Mesendoderm (in vitro differentiated cells): ENCODE measurements at regions not wholly inside any gene's neighbourhood (a gene's known extent, or its start where the extent isn't known, plus 50 kb on each side); places are given as distances from the start of the nearest gene placed in this dataset.

ENCODE experiments used
- DNase-seq: peaks from one replicate; pipeline ENCODE4 v3.0.0; 2013
- H2AK5ac ChIP-seq: 2 replicates; pipeline ENCODE4 v1.6.1; 2013; ENCODE audit warnings: low read length, inconsistent platforms
- H2BK120ac ChIP-seq: 2 replicates; pipeline ENCODE4 v1.6.1; 2013; ENCODE audit warnings: low read depth, mild to moderate bottlenecking, low read length, moderate library complexity, mixed read lengths
- H2BK15ac ChIP-seq: replicated peaks from 2 replicates; pipeline ENCODE4 v1.6.1; 2013; ENCODE audit warnings: low read depth, mild to moderate bottlenecking, moderate library complexity
- H2BK5ac ChIP-seq: 2 replicates; pipeline ENCODE4 v1.6.1; 2013; ENCODE audit warnings: low read length, inconsistent platforms
- H3K18ac ChIP-seq: 2 replicates; pipeline ENCODE4 v1.6.1; 2013; ENCODE audit warnings: mild to moderate bottlenecking, low read length, mixed read lengths
- H3K23ac ChIP-seq: one replicate; pipeline ENCODE4 v1.6.1; 2013; ENCODE audit warnings: low read length
- H3K27ac ChIP-seq: 2 replicates; pipeline ENCODE4 v1.5.1; 2013; ENCODE audit warnings: low read depth, mild to moderate bottlenecking, inconsistent platforms, low read length, moderate library complexity
- H3K27me3 ChIP-seq: 2 replicates; pipeline ENCODE4 v1.6.1; 2013; ENCODE audit warnings: low read length, control low read depth, mild to moderate bottlenecking, inconsistent platforms; ENCODE audit not compliant: insufficient read depth, poor library complexity
- H3K36me3 ChIP-seq: 2 replicates; pipeline ENCODE4 v1.6.1; 2013; ENCODE audit warnings: low read length, inconsistent platforms; ENCODE audit not compliant: control insufficient read depth, insufficient read depth
- H3K4ac ChIP-seq: one replicate; pipeline ENCODE4 v1.6.1; 2013; ENCODE audit warnings: low read depth, mild to moderate bottlenecking, low read length, moderate library complexity
- H3K4me1 ChIP-seq: 2 replicates; pipeline ENCODE4 v1.6.1; 2013; ENCODE audit warnings: low read depth, low read length, inconsistent platforms; ENCODE audit not compliant: control insufficient read depth
- H3K4me2 ChIP-seq: 2 replicates; pipeline ENCODE4 v1.6.1; 2013; ENCODE audit warnings: low read length
- H3K4me3 ChIP-seq: 2 replicates; pipeline ENCODE4 v1.5.1; 2013; ENCODE audit warnings: mild to moderate bottlenecking, low read length
- H3K56ac ChIP-seq: one replicate; pipeline ENCODE4 v1.6.1; 2013; ENCODE audit warnings: low read length
- H3K79me1 ChIP-seq: 2 replicates; pipeline ENCODE4 v1.6.1; 2013; ENCODE audit warnings: low read length, inconsistent platforms
- H3K79me2 ChIP-seq: 2 replicates; pipeline ENCODE4 v1.6.1; 2013; ENCODE audit warnings: mild to moderate bottlenecking, low read length; ENCODE audit not compliant: control insufficient read depth, insufficient read depth
- H3K9ac ChIP-seq: 2 replicates; pipeline ENCODE4 v1.6.1; 2013; ENCODE audit warnings: low read length, inconsistent platforms
- H4K5ac ChIP-seq: one replicate; pipeline ENCODE4 v1.6.1; 2013; ENCODE audit warnings: low read length
- H4K8ac ChIP-seq: one replicate; pipeline ENCODE4 v1.6.1; 2013; ENCODE audit warnings: low read depth, mild to moderate bottlenecking, control low read depth, low read length, moderate library complexity
- WGBS: extraction: QIAGEN DNeasy Blood & Tissue Kit; methylation state at CpG from one replicate; pipeline ENCODE4 v1.1.7; 2013; ENCODE audit warnings: low lambda C conversion rate, missing lambda C conversion rate; ENCODE audit not compliant: insufficient coverage; ENCODE audit errors: extremely low coverage; 5-methylcytosine and 5-hydroxymethylcytosine counted together

- Histone ChIP-seq H3K4me1 (peaks cover 2% of the 10 kb centered on the region), H3K9ac (no peak overlapping the region), H2AK5ac (no peak overlapping the region), H2BK15ac (no peak overlapping the region), H3K27me3 (no peaks in the 10 kb centered on the region), H3K18ac (no peak overlapping the region), H3K4me3 (no peak overlapping the region), H3K4me2 (no peak overlapping the region), H3K27ac (no peak overlapping the region), H3K4ac (no peak overlapping the region), H3K36me3 (no peaks in the 10 kb centered on the region), H2BK5ac (no peak overlapping the region), H4K8ac (no peak overlapping the region), H2BK120ac (no peak overlapping the region), H3K79me1 (no peaks in the 10 kb centered on the region), H3K79me2 (no peaks in the 10 kb centered on the region), H3K23ac (no peak overlapping the region), H3K56ac (no peak overlapping the region), H4K5ac (no peak overlapping the region)
- DNase-seq, result no peak
Observed at GRCh38 chr2:20507711-20508110, 60.8 kb downstream of the RHOB start.

GRCh38 chr2:20509301-20509769 lies 62.5 kb downstream of the RHOB start:
- Histone ChIP-seq H4K8ac (no peak overlapping the region), H2BK5ac (no peak overlapping the region), H3K4me3 (no peak overlapping the region), H3K79me1 (no peaks in the 10 kb centered on the region), H3K27ac (no peak overlapping the region), H3K4ac (no peak overlapping the region), H3K9ac (no peak overlapping the region), H2BK15ac (no peak overlapping the region), H2BK120ac (no peak overlapping the region), H3K56ac (peak overlapping the region; percentile 17), H3K27me3 (no peaks in the 10 kb centered on the region), H3K4me1 (peaks cover 2% of the 10 kb centered on the region), H3K23ac (no peak overlapping the region), H3K4me2 (no peak overlapping the region), H4K5ac (no peak overlapping the region), H3K79me2 (no peaks in the 10 kb centered on the region), H3K36me3 (no peaks in the 10 kb centered on the region), H2AK5ac (peak overlapping the region; percentile 14), H3K18ac (no peak overlapping the region)
- no peak for DNase-seq
- WGBS, result no CpG with 5 or more reads among the region's 6 CpGs

GRCh38 chr2:20509770-20510490 lies 63.1 kb downstream of the RHOB start:
- no peak overlapping the region for H3K4ac ChIP-seq
- H3K27me3 ChIP-seq, result no peaks in the 10 kb centered on the region
- H4K5ac ChIP-seq, result no peak overlapping the region
- no peak overlapping the region for H3K4me3 ChIP-seq
- no peak overlapping the region for H2BK5ac ChIP-seq
- H3K18ac ChIP-seq, result peak overlapping the region; percentile 29
- no peak overlapping the region for H4K8ac ChIP-seq
- no peak overlapping the region for H2BK120ac ChIP-seq
- no peaks in the 10 kb centered on the region for H3K79me1 ChIP-seq
- H3K4me2 ChIP-seq, result no peak overlapping the region
- H3K23ac ChIP-seq, result no peak overlapping the region
- H2AK5ac ChIP-seq, result no peak overlapping the region
- peak; percentile 92 for DNase-seq
- H3K4me1 ChIP-seq, result peaks cover 2% of the 10 kb centered on the region
- H3K56ac ChIP-seq, result peak overlapping the region; percentile 72
- H3K36me3 ChIP-seq, result no peaks in the 10 kb centered on the region
- no peaks in the 10 kb centered on the region for H3K79me2 ChIP-seq
- no peak overlapping the region for H3K9ac ChIP-seq
- no peak overlapping the region for H3K27ac ChIP-seq
- H2BK15ac ChIP-seq, result no peak overlapping the region
- no CpG with 5 or more reads among the region's 15 CpGs for WGBS

GRCh38 chr2:20511130-20511529 lies 64.3 kb downstream of the RHOB start:
- Histone ChIP-seq H3K23ac (no peak overlapping the region), H3K79me2 (no peaks in the 10 kb centered on the region), H4K5ac (no peak overlapping the region), H2BK5ac (no peak overlapping the region), H3K4ac (no peak overlapping the region), H3K4me2 (no peak overlapping the region), H2AK5ac (no peak overlapping the region), H2BK15ac (no peak overlapping the region), H2BK120ac (no peak overlapping the region), H3K27me3 (no peaks in the 10 kb centered on the region), H3K56ac (no peak overlapping the region), H3K36me3 (no peaks in the 10 kb centered on the region), H3K79me1 (no peaks in the 10 kb centered on the region), H3K18ac (no peak overlapping the region), H3K4me3 (no peak overlapping the region), H3K4me1 (peaks cover 2% of the 10 kb centered on the region), H4K8ac (no peak overlapping the region), H3K27ac (no peak overlapping the region), H3K9ac (no peak overlapping the region)
- DNase-seq, result no peak
- no CpG with 5 or more reads among the region's 5 CpGs for WGBS

- no CpG with 5 or more reads among the region's 11 CpGs for WGBS
- no peak overlapping the region for H3K23ac ChIP-seq
Observed at GRCh38 chr2:20512061-20512605, 65.3 kb downstream of the RHOB start.

GRCh38 chr2:20513946-20514345 lies 67.1 kb downstream of the RHOB start:
- Histone ChIP-seq H3K4me3 (no peak overlapping the region), H3K36me3 (no peaks in the 10 kb centered on the region), H3K18ac (no peak overlapping the region), H3K9ac (no peak overlapping the region), H3K23ac (no peak overlapping the region), H2BK5ac (no peak overlapping the region), H2AK5ac (peak overlapping the region; percentile 49), H4K8ac (no peak overlapping the region), H3K79me1 (no peaks in the 10 kb centered on the region), H3K4me2 (no peak overlapping the region), H2BK15ac (no peak overlapping the region), H3K56ac (no peak overlapping the region), H3K27me3 (no peaks in the 10 kb centered on the region), H2BK120ac (no peak overlapping the region), H3K79me2 (no peaks in the 10 kb centered on the region), H4K5ac (no peak overlapping the region), H3K4ac (no peak overlapping the region), H3K27ac (no peak overlapping the region), H3K4me1 (no peaks in the 10 kb centered on the region)
- DNase-seq, result no peak
- no CpG with 5 or more reads among the region's 7 CpGs for WGBS

More at GRCh38 chr2:20512061-20512605, 65.3 kb downstream of the RHOB start:
- Histone ChIP-seq H2BK5ac (no peak overlapping the region), H2BK15ac (no peak overlapping the region), H3K36me3 (no peaks in the 10 kb centered on the region), H4K8ac (no peak overlapping the region), H3K4me1 (no peaks in the 10 kb centered on the region), H3K79me1 (no peaks in the 10 kb centered on the region), H3K27ac (no peak overlapping the region), H3K79me2 (no peaks in the 10 kb centered on the region), H3K4me3 (no peak overlapping the region), H3K4me2 (no peak overlapping the region), H4K5ac (no peak overlapping the region), H3K18ac (no peak overlapping the region), H2BK120ac (no peak overlapping the region), H3K9ac (no peak overlapping the region), H3K56ac (peak overlapping the region; percentile 15), H3K4ac (no peak overlapping the region), H2AK5ac (no peak overlapping the region), H3K27me3 (no peaks in the 10 kb centered on the region)
- no peak for DNase-seq
